Fibroblast of mammary gland (primary cell): ENCODE measurements at regions not wholly inside any gene's neighbourhood (a gene's known extent, or its start where the extent isn't known, plus 50 kb on each side); places are given as distances from the start of the nearest gene placed in this dataset.

Experiments
- DNase-seq: peaks from one replicate; pipeline ENCODE4 v3.0.0-alpha.2; 2010; ENCODE audit warnings: low read depth
- H3K4me3 ChIP-seq: 2 replicates; pipeline ENCODE4 v1.5.1; 2011; ENCODE audit warnings: low read depth, mild to moderate bottlenecking, low read length, moderate library complexity; ENCODE audit not compliant: control insufficient read depth
- CTCF ChIP-seq: conservative IDR thresholded peaks from 2 replicates; pipeline ENCODE4 v1.5.1; 2011; ENCODE audit warnings: low read depth, low read length, inconsistent platforms; ENCODE audit not compliant: control insufficient read depth, insufficient read depth

GRCh38 chr7:89648509-89648908 lies 505.8 kb upstream of the STEAP1 start:
- no peak for TF ChIP-seq CTCF
- no peak overlapping the region for H3K4me3 ChIP-seq
- no peak for DNase-seq

GRCh38 chr7:89655946-89656345 lies 498.3 kb upstream of the STEAP1 start:
- no peak overlapping the region for H3K4me3 ChIP-seq
- DNase-seq, result no peak
- TF ChIP-seq CTCF, result no peak

DNA sequence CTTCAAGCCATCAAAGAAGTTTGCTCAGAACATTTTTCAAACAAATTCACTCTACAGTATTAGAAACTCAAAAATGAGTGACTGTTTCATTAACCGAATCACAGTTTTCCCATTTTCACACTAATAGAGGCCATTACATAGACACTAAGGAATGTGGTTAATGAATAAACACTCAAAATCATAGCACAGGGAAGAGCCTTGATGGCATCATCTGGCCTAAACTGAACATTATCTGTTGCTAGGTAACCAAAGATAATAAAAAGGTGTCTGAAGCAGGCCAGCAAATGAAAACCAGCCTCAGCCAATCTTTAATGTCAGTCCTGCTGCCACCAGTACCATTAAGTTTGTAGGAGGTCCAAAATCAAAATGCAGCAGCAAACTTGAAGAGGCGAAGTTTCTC lies 492.4 kb upstream of the STEAP1 start:
- TF ChIP-seq CTCF, result no peak
- no peak overlapping the region for H3K4me3 ChIP-seq
- no peak for DNase-seq

DNA sequence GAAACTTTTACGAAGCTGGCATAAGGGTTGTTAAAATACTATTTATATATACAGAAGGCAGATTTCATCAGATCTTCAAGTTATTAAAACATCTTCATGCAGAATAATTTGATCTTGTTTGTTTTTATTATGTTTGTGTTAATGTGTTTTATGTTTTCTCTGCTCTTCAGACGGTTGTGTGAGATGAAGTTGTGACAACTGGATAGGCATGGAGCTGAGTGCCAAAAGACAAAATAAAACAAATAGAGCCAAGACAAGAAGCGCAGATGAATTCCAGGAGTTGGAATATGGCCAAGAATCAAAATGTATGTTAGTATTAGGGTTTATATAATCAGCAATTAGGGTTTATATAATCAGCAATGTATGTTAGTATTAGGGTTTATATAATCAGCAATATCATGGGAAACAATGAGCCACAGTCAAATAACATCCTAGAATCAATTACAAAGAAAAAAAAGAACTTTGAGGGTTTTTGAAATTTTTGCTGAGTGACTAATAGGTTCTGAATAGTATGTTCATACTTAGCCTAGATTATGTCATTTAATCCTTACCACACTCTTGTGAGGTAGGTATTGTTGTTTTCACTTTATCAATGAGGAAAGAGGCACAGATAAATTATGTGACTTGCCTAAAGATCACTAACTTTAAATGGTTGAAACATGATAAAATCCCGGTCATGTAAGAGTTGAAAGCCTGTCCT lies 488.0 kb upstream of the STEAP1 start:
- peak; percentile 8 for DNase-seq
- TF ChIP-seq CTCF, result no peak
- H3K4me3 ChIP-seq, result no peak overlapping the region

- no peak for TF ChIP-seq CTCF
- DNase-seq, result no peak
- H3K4me3 ChIP-seq, result no peak overlapping the region
Observed at GRCh38 chr7:89680161-89680560, 474.1 kb upstream of the STEAP1 start.

DNA sequence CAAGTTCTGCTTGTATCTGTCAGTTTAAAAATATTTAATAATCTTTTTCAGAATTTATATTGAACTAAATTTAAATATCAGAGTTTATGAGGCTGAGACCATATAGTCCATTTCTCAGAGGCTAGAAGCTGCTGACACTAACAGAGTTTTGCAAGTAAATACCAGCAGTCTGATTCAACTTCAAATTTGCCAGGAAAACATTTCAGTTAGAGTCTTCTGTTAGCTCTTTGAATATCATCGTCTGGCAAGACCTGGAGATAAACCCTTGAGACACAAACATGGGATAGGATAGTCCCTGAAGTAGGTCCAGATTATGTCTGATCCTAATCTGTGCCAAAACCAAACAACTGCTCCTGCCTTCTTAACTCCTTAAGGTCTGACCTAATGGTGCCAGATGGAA lies 472.8 kb upstream of the STEAP1 start:
- no peak overlapping the region for H3K4me3 ChIP-seq
- no peak for TF ChIP-seq CTCF
- no peak for DNase-seq

GRCh38 chr7:89685287-89685686 lies 469.0 kb upstream of the STEAP1 start:
- DNase-seq, result no peak
- TF ChIP-seq CTCF, result no peak
- no peak overlapping the region for H3K4me3 ChIP-seq
